ENCODE measurements at regions not wholly inside any gene's neighbourhood (a gene's known extent, or its start where the extent isn't known, plus 50 kb on each side); places are given as distances from the start of the nearest gene placed in this dataset.

DNA sequence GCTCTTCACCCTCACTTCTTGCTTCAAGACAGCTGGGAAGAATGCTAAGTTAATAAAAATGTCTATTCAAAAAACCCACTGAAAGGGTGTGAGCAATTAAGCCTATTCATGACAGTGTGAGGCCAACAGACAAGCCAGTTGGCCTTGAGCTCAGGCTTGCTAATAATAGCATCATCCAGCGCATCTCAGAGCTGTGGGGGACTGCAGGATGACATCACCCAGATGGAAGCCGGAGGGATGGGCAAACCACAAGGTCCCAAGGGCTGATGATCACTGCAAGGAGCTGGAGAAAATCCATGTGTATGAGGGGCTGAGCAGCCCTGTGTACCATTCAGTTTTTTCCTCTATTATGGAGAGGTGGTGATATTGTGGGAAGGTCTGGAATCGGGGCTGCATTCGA lies 770.4 kb downstream of the TNS3 start:
- Histone ChIP-seq H3K27me3 (ENCODE audit: control insufficient read depth in 3 of 3, insufficient read depth in 3 of 3, low read length in 3 of 3) (no peaks in the 10 kb centered on the region), H3K4me3 (ENCODE audit: low read length in 3 of 3) (peak overlapping the region in 1 of 3 donors; percentile 1), H3K4me1 (ENCODE audit: control insufficient read depth in 3 of 3, insufficient read depth in 3 of 3, low read length in 3 of 3) (peaks cover 4 to 9% (median 8%) of the 10 kb centered on the region in 3 donors), H3K9me3 (ENCODE audit: control insufficient read depth in 3 of 3, low read length in 3 of 3) (no peaks in the 10 kb centered on the region), H3K27ac (ENCODE audit: low read depth, low read length) (no peak overlapping the region), H3K9ac (ENCODE audit: low read depth in 1 of 3, low read length in 3 of 3) (no peak overlapping the region), H3K36me3 (ENCODE audit: control insufficient read depth in 3 of 3, insufficient read depth in 3 of 3, low read length in 3 of 3) (no peaks in the 10 kb centered on the region)

- H3K27me3 ChIP-seq (ENCODE audit: control insufficient read depth in 3 of 3, insufficient read depth in 3 of 3, low read length in 3 of 3) = no peaks in the 10 kb centered on the region
- H3K27ac ChIP-seq (ENCODE audit: low read depth, low read length) = no peak overlapping the region
- H3K36me3 ChIP-seq (ENCODE audit: control insufficient read depth in 3 of 3, insufficient read depth in 3 of 3, low read length in 3 of 3) = no peaks in the 10 kb centered on the region
- peaks cover 4 to 9% (median 8%) of the 10 kb centered on the region in 3 donors for H3K4me1 ChIP-seq (ENCODE audit: control insufficient read depth in 3 of 3, insufficient read depth in 3 of 3, low read length in 3 of 3)
- no peak overlapping the region for H3K9ac ChIP-seq (ENCODE audit: low read depth in 1 of 3, low read length in 3 of 3)
- H3K9me3 ChIP-seq (ENCODE audit: control insufficient read depth in 3 of 3, low read length in 3 of 3) = no peaks in the 10 kb centered on the region
- H3K4me3 ChIP-seq (ENCODE audit: low read length in 3 of 3) = no peak overlapping the region
These were observed 770.9 kb downstream of the TNS3 start for GRCh38 chr7:46810986-46811385.

DNA sequence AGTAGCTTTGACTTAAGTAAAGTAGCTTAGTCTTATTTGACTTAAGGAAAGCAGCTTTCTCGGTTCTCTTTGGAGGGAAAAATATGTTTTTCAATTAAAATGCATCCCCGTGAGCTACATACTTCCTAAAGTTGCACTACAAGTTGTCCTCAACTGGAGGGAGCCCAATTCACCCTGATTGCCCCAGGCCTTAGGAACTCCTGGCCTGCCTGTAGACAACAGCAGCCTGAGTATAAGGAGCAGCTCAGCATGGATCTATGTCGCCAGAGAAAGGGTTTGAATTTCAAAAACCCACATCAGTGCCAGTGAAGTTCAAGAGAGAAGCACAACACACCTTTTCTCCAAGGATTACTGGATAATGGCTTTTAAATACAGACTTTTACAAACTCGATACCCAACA lies 772.0 kb downstream of the TNS3 start:
- Histone ChIP-seq H3K27me3 (ENCODE audit: control insufficient read depth in 3 of 3, insufficient read depth in 3 of 3, low read length in 3 of 3) (no peaks in the 10 kb centered on the region), H3K4me1 (ENCODE audit: control insufficient read depth in 3 of 3, insufficient read depth in 3 of 3, low read length in 3 of 3) (peaks cover 4 to 9% (median 8%) of the 10 kb centered on the region in 3 donors), H3K27ac (ENCODE audit: low read depth, low read length) (no peak overlapping the region)

DNA sequence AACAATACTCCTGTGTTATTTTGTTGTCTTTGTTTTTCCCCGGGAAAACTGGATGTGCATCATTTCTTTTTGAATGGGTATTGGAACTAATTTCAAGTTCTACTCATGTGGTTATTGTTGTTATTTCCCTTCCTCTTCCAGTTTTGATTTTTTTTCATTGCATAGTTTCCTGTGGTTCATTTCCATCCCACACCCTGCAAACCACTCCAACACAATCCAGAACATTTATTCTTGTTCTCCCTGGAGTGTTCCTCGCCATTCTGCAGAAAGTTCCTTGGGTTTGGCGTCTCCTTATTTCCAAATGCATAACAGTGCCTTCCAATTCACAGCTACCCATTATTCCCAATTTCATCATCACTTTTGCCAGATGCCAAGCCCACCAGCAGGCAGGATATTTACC lies 775.1 kb downstream of the TNS3 start:
- no peak overlapping the region for H3K27ac ChIP-seq (ENCODE audit: low read depth, low read length)
- no peaks in the 10 kb centered on the region for H3K9me3 ChIP-seq (ENCODE audit: control insufficient read depth in 3 of 3, low read length in 3 of 3)
- H3K27me3 ChIP-seq (ENCODE audit: control insufficient read depth in 3 of 3, insufficient read depth in 3 of 3, low read length in 3 of 3) = no peaks in the 10 kb centered on the region
- no peak overlapping the region for H3K4me3 ChIP-seq (ENCODE audit: low read length in 3 of 3)
- no peak overlapping the region for H3K9ac ChIP-seq (ENCODE audit: low read depth in 1 of 3, low read length in 3 of 3)
- no peaks in the 10 kb centered on the region for H3K36me3 ChIP-seq (ENCODE audit: control insufficient read depth in 3 of 3, insufficient read depth in 3 of 3, low read length in 3 of 3)
- peaks cover 4 to 8% (median 7%) of the 10 kb centered on the region in 3 donors for H3K4me1 ChIP-seq (ENCODE audit: control insufficient read depth in 3 of 3, insufficient read depth in 3 of 3, low read length in 3 of 3)

More for the DNA sequence above, 772.0 kb downstream of the TNS3 start:
- Histone ChIP-seq H3K36me3 (ENCODE audit: control insufficient read depth in 3 of 3, insufficient read depth in 3 of 3, low read length in 3 of 3) (no peaks in the 10 kb centered on the region), H3K4me3 (ENCODE audit: low read length in 3 of 3) (no peak overlapping the region), H3K9me3 (ENCODE audit: control insufficient read depth in 3 of 3, low read length in 3 of 3) (no peaks in the 10 kb centered on the region), H3K9ac (ENCODE audit: low read depth in 1 of 3, low read length in 3 of 3) (no peak overlapping the region)

DNA sequence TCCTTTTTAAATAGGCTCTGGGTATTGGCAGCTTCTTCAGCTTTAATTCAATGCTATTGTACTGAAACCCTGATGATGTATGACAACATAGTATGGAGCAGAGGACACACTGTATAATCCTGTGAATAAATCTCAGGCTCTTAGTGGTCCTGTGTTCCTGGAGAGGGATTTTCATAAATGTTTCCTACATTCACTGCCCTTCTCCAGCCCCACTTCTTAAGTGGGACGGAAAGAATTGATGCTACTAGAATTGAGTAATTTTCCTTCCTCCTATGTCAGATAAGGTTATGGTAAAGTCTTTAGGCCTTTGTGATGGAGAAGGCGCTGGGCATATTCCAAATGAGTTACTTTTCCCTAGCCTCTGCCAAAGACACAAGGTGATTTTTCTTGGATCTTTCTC lies 779.4 kb downstream of the TNS3 start:
- no peak overlapping the region for H3K27ac ChIP-seq (ENCODE audit: low read depth, low read length)

GRCh38 chr7:46791188-46791587 lies 790.7 kb downstream of the TNS3 start:
- Histone ChIP-seq H3K27ac (ENCODE audit: low read depth, low read length) (no peak overlapping the region), H3K9ac (ENCODE audit: low read depth in 1 of 3, low read length in 3 of 3) (no peak overlapping the region), H3K27me3 (ENCODE audit: control insufficient read depth in 3 of 3, insufficient read depth in 3 of 3, low read length in 3 of 3) (no peaks in the 10 kb centered on the region), H3K9me3 (ENCODE audit: control insufficient read depth in 3 of 3, low read length in 3 of 3) (no peaks in the 10 kb centered on the region), H3K36me3 (ENCODE audit: control insufficient read depth in 3 of 3, insufficient read depth in 3 of 3, low read length in 3 of 3) (no peaks in the 10 kb centered on the region), H3K4me3 (ENCODE audit: low read length in 3 of 3) (no peak overlapping the region), H3K4me1 (ENCODE audit: control insufficient read depth in 3 of 3, insufficient read depth in 3 of 3, low read length in 3 of 3) (no peaks in the 10 kb centered on the region)

More for the DNA sequence above, 779.4 kb downstream of the TNS3 start:
- no peaks in the 10 kb centered on the region for H3K27me3 ChIP-seq (ENCODE audit: control insufficient read depth in 3 of 3, insufficient read depth in 3 of 3, low read length in 3 of 3)
- H3K36me3 ChIP-seq (ENCODE audit: control insufficient read depth in 3 of 3, insufficient read depth in 3 of 3, low read length in 3 of 3) = no peaks in the 10 kb centered on the region
- H3K9me3 ChIP-seq (ENCODE audit: control insufficient read depth in 3 of 3, low read length in 3 of 3) = no peaks in the 10 kb centered on the region
- H3K9ac ChIP-seq (ENCODE audit: low read depth in 1 of 3, low read length in 3 of 3) = no peak overlapping the region
- no peak overlapping the region for H3K4me3 ChIP-seq (ENCODE audit: low read length in 3 of 3)
- no peaks in the 10 kb centered on the region for H3K4me1 ChIP-seq (ENCODE audit: control insufficient read depth in 3 of 3, insufficient read depth in 3 of 3, low read length in 3 of 3)

DNA sequence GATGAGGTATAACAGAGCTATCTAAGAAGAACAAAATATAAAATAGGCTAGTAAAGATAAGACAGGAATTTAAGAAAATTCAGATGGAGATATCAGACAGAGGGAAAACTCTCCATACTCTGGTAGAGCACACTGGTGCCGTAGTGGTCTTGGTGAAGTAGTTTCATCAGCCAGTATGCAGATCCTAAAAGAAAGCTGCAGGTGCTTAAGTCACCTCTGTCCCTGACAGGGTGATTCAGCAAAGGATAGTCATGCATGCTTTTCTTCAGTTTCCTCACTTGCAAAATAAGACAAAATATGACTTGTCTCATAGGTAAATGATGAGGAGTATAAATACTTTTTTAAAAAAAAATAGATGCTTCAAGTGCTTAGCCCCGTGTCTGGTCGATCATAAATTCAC lies 794.9 kb downstream of the TNS3 start:
- no peaks in the 10 kb centered on the region for H3K27me3 ChIP-seq (ENCODE audit: control insufficient read depth in 3 of 3, insufficient read depth in 3 of 3, low read length in 3 of 3)
- no peaks in the 10 kb centered on the region for H3K9me3 ChIP-seq (ENCODE audit: control insufficient read depth in 3 of 3, low read length in 3 of 3)
- H3K27ac ChIP-seq (ENCODE audit: low read depth, low read length) = no peak overlapping the region
- no peaks in the 10 kb centered on the region for H3K36me3 ChIP-seq (ENCODE audit: control insufficient read depth in 3 of 3, insufficient read depth in 3 of 3, low read length in 3 of 3)
- H3K4me3 ChIP-seq (ENCODE audit: low read length in 3 of 3) = no peak overlapping the region
- H3K4me1 ChIP-seq (ENCODE audit: control insufficient read depth in 3 of 3, insufficient read depth in 3 of 3, low read length in 3 of 3) = no peaks in the 10 kb centered on the region
- H3K9ac ChIP-seq (ENCODE audit: low read depth in 1 of 3, low read length in 3 of 3) = no peak overlapping the region

- Histone ChIP-seq H3K27ac (ENCODE audit: low read depth, low read length) (no peak overlapping the region), H3K36me3 (ENCODE audit: control insufficient read depth in 3 of 3, insufficient read depth in 3 of 3, low read length in 3 of 3) (no peaks in the 10 kb centered on the region), H3K27me3 (ENCODE audit: control insufficient read depth in 3 of 3, insufficient read depth in 3 of 3, low read length in 3 of 3) (no peaks in the 10 kb centered on the region), H3K4me3 (ENCODE audit: low read length in 3 of 3) (no peak overlapping the region), H3K9ac (ENCODE audit: low read depth in 1 of 3, low read length in 3 of 3) (no peak overlapping the region), H3K4me1 (ENCODE audit: control insufficient read depth in 3 of 3, insufficient read depth in 3 of 3, low read length in 3 of 3) (no peaks in the 10 kb centered on the region), H3K9me3 (ENCODE audit: control insufficient read depth in 3 of 3, low read length in 3 of 3) (no peaks in the 10 kb centered on the region)
These were observed 795.5 kb downstream of the TNS3 start for GRCh38 chr7:46786221-46786954.

- Histone ChIP-seq H3K4me1 (ENCODE audit: control insufficient read depth in 3 of 3, insufficient read depth in 3 of 3, low read length in 3 of 3) (no peaks in the 10 kb centered on the region), H3K27me3 (ENCODE audit: control insufficient read depth in 3 of 3, insufficient read depth in 3 of 3, low read length in 3 of 3) (no peaks in the 10 kb centered on the region), H3K4me3 (ENCODE audit: low read length in 3 of 3) (no peak overlapping the region), H3K9me3 (ENCODE audit: control insufficient read depth in 3 of 3, low read length in 3 of 3) (no peaks in the 10 kb centered on the region), H3K27ac (ENCODE audit: low read depth, low read length) (no peak overlapping the region), H3K9ac (ENCODE audit: low read depth in 1 of 3, low read length in 3 of 3) (no peak overlapping the region), H3K36me3 (ENCODE audit: control insufficient read depth in 3 of 3, insufficient read depth in 3 of 3, low read length in 3 of 3) (no peaks in the 10 kb centered on the region)
These were observed 797.2 kb downstream of the TNS3 start for GRCh38 chr7:46784732-46785131.

DNA sequence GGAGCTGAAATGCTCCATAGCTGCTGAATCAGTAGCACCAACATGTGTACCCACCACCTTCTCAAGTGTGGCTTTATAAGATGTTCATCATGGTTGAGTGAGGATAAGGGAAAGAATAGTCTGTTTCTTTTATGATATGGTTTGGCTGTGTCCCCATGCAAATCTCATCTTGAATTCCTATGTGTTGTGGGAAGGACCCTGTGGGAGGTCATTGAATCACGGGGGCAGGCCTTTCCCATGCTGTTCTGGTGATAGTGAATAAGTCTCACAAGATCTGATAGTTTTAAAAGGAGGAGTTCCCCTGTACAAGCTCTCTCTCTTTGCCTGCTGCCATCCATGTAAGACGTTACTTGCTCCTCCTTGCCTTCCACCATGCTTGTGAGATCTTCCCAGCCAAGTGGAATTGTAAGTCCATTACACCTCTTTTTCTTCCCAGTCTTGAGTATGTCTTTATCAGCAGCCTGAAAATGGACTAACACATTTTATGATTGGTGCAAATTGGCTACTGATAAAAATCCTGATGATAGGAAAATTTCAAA lies 799.9 kb downstream of the TNS3 start:
- no peaks in the 10 kb centered on the region for H3K36me3 ChIP-seq (ENCODE audit: control insufficient read depth in 3 of 3, insufficient read depth in 3 of 3, low read length in 3 of 3)
- H3K27me3 ChIP-seq (ENCODE audit: control insufficient read depth in 3 of 3, insufficient read depth in 3 of 3, low read length in 3 of 3) = no peaks in the 10 kb centered on the region
- no peaks in the 10 kb centered on the region for H3K9me3 ChIP-seq (ENCODE audit: control insufficient read depth in 3 of 3, low read length in 3 of 3)
- H3K4me1 ChIP-seq (ENCODE audit: control insufficient read depth in 3 of 3, insufficient read depth in 3 of 3, low read length in 3 of 3) = no peaks in the 10 kb centered on the region
- no peak overlapping the region for H3K4me3 ChIP-seq (ENCODE audit: low read length in 3 of 3)
- no peak overlapping the region for H3K9ac ChIP-seq (ENCODE audit: low read depth in 1 of 3, low read length in 3 of 3)
- no peak overlapping the region for H3K27ac ChIP-seq (ENCODE audit: low read depth, low read length)

All from skeletal muscle tissue (tissue), 3 donors.